ENCODE measurements at regions not wholly inside any gene's neighbourhood (a gene's known extent, or its start where the extent isn't known, plus 50 kb on each side); places are given as distances from the start of the nearest gene placed in this dataset.

DNA sequence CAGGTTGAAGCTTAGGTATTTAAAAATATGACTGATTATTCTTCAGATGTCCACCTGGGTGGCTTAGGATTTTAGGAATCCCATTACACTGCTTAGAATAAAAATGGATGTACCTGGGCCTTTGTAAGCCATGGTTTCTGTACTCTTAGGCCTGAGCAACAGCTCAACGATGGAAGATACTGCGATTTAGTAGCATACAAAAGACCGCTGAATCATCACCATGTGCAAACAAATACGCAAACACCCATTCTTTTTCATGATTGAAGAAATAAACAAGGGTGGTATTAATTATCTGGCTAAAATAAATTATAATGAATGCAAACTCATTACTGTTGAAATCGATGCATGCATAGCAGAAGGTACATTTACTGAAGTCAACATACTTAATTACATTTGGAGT, 188.9 kb downstream of the ZNF330 start:
- no peak for TF ChIP-seq CTCF (IDR thresholded peaks at IDR 0.05)
- no peak for TF ChIP-seq POLR2A (IDR thresholded peaks at IDR 0.05)
